Keratinocyte (primary cell): ENCODE measurements at regions not wholly inside any gene's neighbourhood (a gene's known extent, or its start where the extent isn't known, plus 50 kb on each side); places are given as distances from the start of the nearest gene placed in this dataset.
"Not testable (repeated sequence)": the region's sequence is repeated elsewhere in the genome, so short reads cannot be mapped to it uniquely, and the experiment has no call there.

ENCODE experiments used
- DNase-seq: peaks from one replicate; pipeline ENCODE4 v3.0.0-alpha.2; 2011; ENCODE audit warnings: low read depth, missing footprints, low spot score
- FAIRE-seq: peaks from 2 replicates; lab custom pipeline; 2011; peaks lifted over from hg19 to GRCh38; lab: Jason Lieb, UNC
- H2AFZ ChIP-seq: 2 replicates; pipeline ENCODE4 v1.6.0; 2012; ENCODE audit warnings: low read length, control low read depth, inconsistent platforms; ENCODE audit not compliant: control insufficient read depth
- H3K27ac ChIP-seq: 2 replicates; pipeline ENCODE4 v1.5.1; 2011; ENCODE audit warnings: low read length; ENCODE audit not compliant: control insufficient read depth, insufficient read depth
- H3K27me3 ChIP-seq: 3 replicates; pipeline ENCODE4 v1.6.0; 2011; ENCODE audit warnings: low read length; ENCODE audit not compliant: control insufficient read depth, insufficient read depth; ENCODE audit errors: extremely low read depth
- H3K36me3 ChIP-seq, 2 experiments: 2 replicates in 1 of 2; 3 replicates in 1 of 2; pipeline ENCODE4 v1.5.1; 2011; ENCODE audit warnings: low read length in 2 of 2, mild to moderate bottlenecking in 1 of 2; ENCODE audit not compliant: control insufficient read depth in 2 of 2, insufficient read depth in 2 of 2; ENCODE audit errors: extremely low read depth in 1 of 2
- H3K4me1 ChIP-seq: 3 replicates; pipeline ENCODE4 v1.5.1; 2011; ENCODE audit warnings: low read length; ENCODE audit not compliant: control insufficient read depth, insufficient read depth; ENCODE audit errors: extremely low read depth
- H3K4me2 ChIP-seq: 3 replicates; pipeline ENCODE4 v1.6.0; 2011; ENCODE audit warnings: low read depth, low read length; ENCODE audit not compliant: control insufficient read depth, insufficient read depth; ENCODE audit errors: extremely low read depth
- H3K4me3 ChIP-seq, 3 experiments: fragments of 200-600 bp in 1 of 3; sonication (generic) in 1 of 3; 2 replicates in 2 of 3; 3 replicates in 1 of 3; pipeline ENCODE4 v1.5.1; 2011 to 2016; ENCODE audit warnings: low read length in 3 of 3, mild to moderate bottlenecking in 3 of 3, control low read depth in 2 of 3, inconsistent platforms in 1 of 3, low read depth in 1 of 3, mixed read lengths in 1 of 3, mixed run types in 1 of 3, moderate library complexity in 1 of 3; ENCODE audit not compliant: control insufficient read depth in 2 of 3, insufficient read depth in 2 of 3; ENCODE audit errors: extremely low read depth in 1 of 3
- H3K79me2 ChIP-seq: 2 replicates; pipeline ENCODE4 v1.6.0; 2012; ENCODE audit warnings: low read length; ENCODE audit not compliant: control insufficient read depth, insufficient read depth
- H3K9ac ChIP-seq: 3 replicates; pipeline ENCODE4 v1.6.0; 2011; ENCODE audit warnings: low read length; ENCODE audit not compliant: control insufficient read depth, insufficient read depth; ENCODE audit errors: extremely low read depth
- H3K9me1 ChIP-seq: 3 replicates; pipeline ENCODE4 v1.6.0; 2011; ENCODE audit warnings: low read length; ENCODE audit not compliant: control insufficient read depth, insufficient read depth; ENCODE audit errors: extremely low read depth
- H3K9me3 ChIP-seq: 2 replicates; pipeline ENCODE4 v1.5.1; 2012; ENCODE audit warnings: low read depth, low read length; ENCODE audit not compliant: control insufficient read depth
- H4K20me1 ChIP-seq: 3 replicates; pipeline ENCODE4 v1.6.0; 2011; ENCODE audit warnings: low read length; ENCODE audit not compliant: control insufficient read depth, insufficient read depth; ENCODE audit errors: extremely low read depth
- CTCF ChIP-seq, 3 experiments: IDR thresholded peaks in 1 of 3; conservative IDR thresholded peaks in 1 of 3; optimal IDR thresholded peaks in 1 of 3; 2 replicates in 2 of 3; 3 replicates in 1 of 3; pipeline versions ENCODE3 to v1.5.1; 2011; ENCODE audit warnings: low read length in 3 of 3, mild to moderate bottlenecking in 3 of 3, moderate library complexity in 2 of 3, control low read depth in 1 of 3, inconsistent platforms in 1 of 3; ENCODE audit not compliant: insufficient read depth in 2 of 3; ENCODE audit errors: extremely low read depth in 1 of 3
- EZH2 ChIP-seq: IDR thresholded peaks from one replicate; pipeline ENCODE4 v1.6.1; 2012; ENCODE audit warnings: inconsistent platforms, mild to moderate bottlenecking, low read length, moderate library complexity
- dilution Hi-C: fragments of 300-500 bp; cut with MboI; formaldehyde crosslinking; loops from one replicate; pipeline ENCODE4 v1.7.0; 2020; ENCODE audit warnings: low sequenced_read_pairs; ENCODE audit not compliant: extremely low pct_ligation_motif_present

GRCh38 chr5:172533058-172533398 is 78.7 kb upstream of the SH3PXD2B start:
- Histone ChIP-seq H2AFZ (no peak overlapping the region), H3K4me3 (no peak overlapping the region), H3K27me3 (peaks cover 5% of the 10 kb centered on the region), H3K79me2 (no peaks in the 10 kb centered on the region), H3K4me1 (peaks cover 16% of the 10 kb centered on the region), H3K27ac (no peak overlapping the region), H3K36me3 (no peaks in the 10 kb centered on the region), H3K9me1 (no peaks in the 10 kb centered on the region), H3K4me2 (no peak overlapping the region), H4K20me1 (no peaks in the 10 kb centered on the region), H3K9ac (no peak overlapping the region), H3K9me3 (no peaks in the 10 kb centered on the region)
- TF ChIP-seq CTCF (optimal IDR thresholded peaks at IDR 0.05 in 1 of 3, IDR thresholded peaks at IDR 0.05 in 1 of 3, conservative IDR thresholded peaks at IDR 0.05 in 1 of 3; ENCODE audit: extremely low read depth in 1 of 3, insufficient read depth in 2 of 3, low read length in 3 of 3), result no peak
- no peak for TF ChIP-seq EZH2
- dilution Hi-C loops, result no loop called here
- no peak for FAIRE-seq
- no peak for DNase-seq

- H2AFZ ChIP-seq, H3K27me3 ChIP-seq, H3K4me2 ChIP-seq, H3K9me1 ChIP-seq, H4K20me1 ChIP-seq, H3K79me2 ChIP-seq, DNase-seq, H3K27ac ChIP-seq, H3K36me3 ChIP-seq, H3K9ac ChIP-seq, H3K9me3 ChIP-seq, dilution Hi-C loops, FAIRE-seq, H3K4me3 ChIP-seq: not testable (repeated sequence)
- H3K4me1 ChIP-seq, result peaks cover 16% of the 10 kb centered on the region
These were observed 78.1 kb upstream of the SH3PXD2B start for GRCh38 chr5:172532439-172532838.

- Histone ChIP-seq H3K4me2 (no peak overlapping the region), H3K36me3 (no peaks in the 10 kb centered on the region), H3K4me3 (no peak overlapping the region), H3K27ac (no peak overlapping the region), H3K9me3 (no peaks in the 10 kb centered on the region), H3K9me1 (no peaks in the 10 kb centered on the region), H4K20me1 (no peaks in the 10 kb centered on the region), H2AFZ (no peak overlapping the region), H3K4me1 (peaks cover 16% of the 10 kb centered on the region), H3K27me3 (peaks cover 11% of the 10 kb centered on the region), H3K9ac (no peak overlapping the region), H3K79me2 (no peaks in the 10 kb centered on the region)
- DNase-seq (no peak), FAIRE-seq (no peak)
- dilution Hi-C loops, result no loop called here
- TF ChIP-seq CTCF (optimal IDR thresholded peaks at IDR 0.05 in 1 of 3, IDR thresholded peaks at IDR 0.05 in 1 of 3, conservative IDR thresholded peaks at IDR 0.05 in 1 of 3; ENCODE audit: extremely low read depth in 1 of 3, insufficient read depth in 2 of 3, low read length in 3 of 3) (no peak), EZH2 (no peak)
These were observed 77.3 kb upstream of the SH3PXD2B start for GRCh38 chr5:172531704-172532026.
